Right lung (tissue), 2 donors: ENCODE measurements at regions not wholly inside any gene's neighbourhood (a gene's known extent, or its start where the extent isn't known, plus 50 kb on each side); places are given as distances from the start of the nearest gene placed in this dataset.

Source experiments
- DNase-seq, 2 donors: peaks; one replicate each; pipeline ENCODE4 v3.0.0-alpha.2; 2013

GRCh38 chr3:144295613-144296012, 324.0 kb downstream of the DIPK2A start:
- DNase-seq = no peak

- DNase-seq = no peak
Measured at GRCh38 chr3:144296808-144297207, 325.2 kb downstream of the DIPK2A start.

GRCh38 chr3:144301863-144302262, 330.2 kb downstream of the DIPK2A start:
- no peak for DNase-seq

GRCh38 chr3:144307951-144308350, 336.3 kb downstream of the DIPK2A start:
- DNase-seq = no peak

GRCh38 chr3:144308396-144308795, 336.8 kb downstream of the DIPK2A start:
- no peak for DNase-seq

GRCh38 chr3:144312702-144313101, 341.1 kb downstream of the DIPK2A start:
- no peak for DNase-seq

GRCh38 chr3:144314946-144315345, 343.3 kb downstream of the DIPK2A start:
- no peak for DNase-seq

- no peak for DNase-seq
Measured at GRCh38 chr3:144317961-144318360, 346.3 kb downstream of the DIPK2A start.

GRCh38 chr3:144324076-144324475, 352.5 kb downstream of the DIPK2A start:
- DNase-seq = no peak

- DNase-seq = no peak
Measured at GRCh38 chr3:144332868-144333267, 361.2 kb downstream of the DIPK2A start.

- peak in 1 of 2 donors; percentile 1 for DNase-seq
Measured at GRCh38 chr3:144341471-144341870, 369.8 kb downstream of the DIPK2A start.

- no peak for DNase-seq
Measured at GRCh38 chr3:144343343-144343742, 371.7 kb downstream of the DIPK2A start.

GRCh38 chr3:144343777-144344176, 372.2 kb downstream of the DIPK2A start:
- DNase-seq = peak in 1 of 2 donors; percentile 2

- DNase-seq = no peak
Measured at GRCh38 chr3:144344925-144345548, 373.4 kb downstream of the DIPK2A start.

GRCh38 chr3:144350125-144350524, 378.5 kb downstream of the DIPK2A start:
- DNase-seq = no peak

- DNase-seq = peak; percentile 39 to 48
Measured at GRCh38 chr3:144351011-144351410, 379.4 kb downstream of the DIPK2A start.

GRCh38 chr3:144351773-144352365, 380.2 kb downstream of the DIPK2A start:
- DNase-seq = peak; percentile 60 to 70

- DNase-seq = no peak
Measured at GRCh38 chr3:144358191-144358590, 386.6 kb downstream of the DIPK2A start.

GRCh38 chr3:144361002-144361401, 389.4 kb downstream of the DIPK2A start:
- no peak for DNase-seq

- DNase-seq = no peak
Measured at GRCh38 chr3:144362126-144362525, 390.5 kb downstream of the DIPK2A start.

- DNase-seq = no peak
Measured at GRCh38 chr3:144363856-144364255, 392.2 kb downstream of the DIPK2A start.

GRCh38 chr3:144364737-144365136, 393.1 kb downstream of the DIPK2A start:
- no peak for DNase-seq

- DNase-seq = no peak
Measured at GRCh38 chr3:144369129-144369879, 397.7 kb downstream of the DIPK2A start.
